Liver (tissue), 8 donors: ENCODE measurements at regions not wholly inside any gene's neighbourhood (a gene's known extent, or its start where the extent isn't known, plus 50 kb on each side); places are given as distances from the start of the nearest gene placed in this dataset.

Source experiments
- DNase-seq: peaks from one replicate; pipeline ENCODE4 v3.0.0-alpha.2; 2017; ENCODE audit warnings: low spot score
- H3K27ac ChIP-seq, 2 donors: one replicate each; pipeline ENCODE4 v1.7.0; 2013; ENCODE audit warnings: inconsistent platforms in 2 of 2, low read length in 2 of 2, control low read depth in 1 of 2, low read depth in 1 of 2, mild to moderate bottlenecking in 1 of 2
- H3K27me3 ChIP-seq, 4 donors: one replicate each; pipeline versions ENCODE4 v1.6.1 to v1.7.0; 2013; ENCODE audit warnings: low read length in 3 of 4, inconsistent platforms in 1 of 4, mild to moderate bottlenecking in 1 of 4, moderate library complexity in 1 of 4; ENCODE audit not compliant: control insufficient read depth in 4 of 4, insufficient read depth in 4 of 4
- H3K36me3 ChIP-seq, 4 donors: one replicate each; pipeline versions ENCODE4 v1.6.1 to v1.7.0; 2013; ENCODE audit warnings: low read length in 3 of 4, mild to moderate bottlenecking in 3 of 4, low read depth in 1 of 4, moderate library complexity in 1 of 4; ENCODE audit not compliant: control insufficient read depth in 4 of 4, insufficient read depth in 3 of 4
- H3K4me1 ChIP-seq, 4 donors: one replicate each; pipeline versions ENCODE4 v1.6.1 to v1.7.0; 2013; ENCODE audit warnings: low read length in 3 of 4, mild to moderate bottlenecking in 3 of 4, moderate library complexity in 1 of 4; ENCODE audit not compliant: control insufficient read depth in 4 of 4, insufficient read depth in 4 of 4
- H3K4me3 ChIP-seq, 3 donors: one replicate each; pipeline versions ENCODE4 v1.6.1 to v1.7.0; 2013; ENCODE audit warnings: low read length in 3 of 3, control low read depth in 1 of 3, low read depth in 1 of 3, mild to moderate bottlenecking in 1 of 3
- H3K9ac ChIP-seq, 2 donors: one replicate each; pipeline ENCODE4 v1.7.0; 2013; ENCODE audit warnings: low read length in 2 of 2, mild to moderate bottlenecking in 2 of 2, moderate library complexity in 2 of 2, control low read depth in 1 of 2, low read depth in 1 of 2
- H3K9me3 ChIP-seq, 4 donors: one replicate each; pipeline versions ENCODE4 v1.6.1 to v1.7.0; 2013; ENCODE audit warnings: low read length in 3 of 4; ENCODE audit not compliant: control insufficient read depth in 4 of 4
- ATF3 ChIP-seq: IDR thresholded peaks from 2 replicates; pipeline ENCODE4 v1.6.1; 2016; ENCODE audit warnings: antibody characterized with exemption
- CTCF ChIP-seq: fragments of 150-350 bp; IDR thresholded peaks from 2 replicates; pipeline ENCODE4 v1.5.1; 2017; ENCODE audit warnings: improper control_type of control experiment, low read depth, low read length; ENCODE audit not compliant: missing input control
- EGR1 ChIP-seq, 2 donors: IDR thresholded peaks; 2 replicates each; pipeline ENCODE4 v1.6.1; 2016 to 2018; ENCODE audit warnings: antibody characterized with exemption in 2 of 2, low read depth in 2 of 2
- FOXA1 ChIP-seq: IDR thresholded peaks from 2 replicates; pipeline ENCODE4 v1.6.1; 2016; ENCODE audit warnings: antibody characterized with exemption
- FOXA2 ChIP-seq: IDR thresholded peaks from 2 replicates; pipeline ENCODE4 v1.6.1; 2016; ENCODE audit warnings: antibody characterized with exemption
- GABPA ChIP-seq, 2 donors: IDR thresholded peaks in 1 of 2; conservative IDR thresholded peaks in 1 of 2; 2 replicates each; pipeline ENCODE4 v1.6.1; 2016; ENCODE audit warnings: antibody characterized with exemption in 2 of 2, mild to moderate bottlenecking in 1 of 2, moderate library complexity in 1 of 2
- HNF4A ChIP-seq, 2 donors: conservative IDR thresholded peaks; 2 replicates each; pipeline ENCODE4 v1.6.1; 2016; ENCODE audit warnings: antibody characterized with exemption in 2 of 2, mild to moderate bottlenecking in 2 of 2
- HNF4G ChIP-seq: IDR thresholded peaks from 2 replicates; pipeline ENCODE4 v1.6.1; 2016; ENCODE audit warnings: antibody characterized with exemption
- JUND ChIP-seq, 2 donors: IDR thresholded peaks; 2 replicates each; pipeline ENCODE4 v1.6.1; 2016; ENCODE audit warnings: antibody characterized with exemption in 2 of 2
- MAX ChIP-seq: IDR thresholded peaks from 2 replicates; pipeline ENCODE4 v1.6.1; 2016; ENCODE audit warnings: antibody characterized with exemption
- NR2F2 ChIP-seq: IDR thresholded peaks from 2 replicates; pipeline ENCODE4 v1.6.1; 2016; ENCODE audit warnings: antibody characterized with exemption
- RAD21 ChIP-seq, 2 donors: IDR thresholded peaks; 2 replicates each; pipeline ENCODE4 v1.6.1; 2016; ENCODE audit warnings: antibody characterized with exemption in 2 of 2, mild to moderate bottlenecking in 2 of 2
- REST ChIP-seq: IDR thresholded peaks from 2 replicates; pipeline ENCODE4 v1.6.1; 2016; ENCODE audit warnings: antibody characterized with exemption, mild to moderate bottlenecking
- RXRA ChIP-seq, 2 donors: IDR thresholded peaks; 2 replicates each; pipeline ENCODE4 v1.6.1; 2017 to 2018; ENCODE audit warnings: antibody characterized with exemption in 2 of 2, mild to moderate bottlenecking in 1 of 2
- TAF1 ChIP-seq: conservative IDR thresholded peaks from 2 replicates; pipeline ENCODE4 v1.6.1; 2016; ENCODE audit warnings: antibody characterized with exemption, mild to moderate bottlenecking
- YY1 ChIP-seq: IDR thresholded peaks from 2 replicates; pipeline ENCODE4 v1.6.1; 2016; ENCODE audit warnings: antibody characterized with exemption, mild to moderate bottlenecking
- ZBTB33 ChIP-seq: IDR thresholded peaks from 2 replicates; pipeline ENCODE4 v1.6.1; 2016; ENCODE audit warnings: antibody characterized with exemption
- WGBS: extraction: QIAGEN DNeasy Blood & Tissue Kit; methylation state at CpG from one replicate; pipeline ENCODE4 v1.1.7; 2013; 5-methylcytosine and 5-hydroxymethylcytosine counted together
- donor health status: healthy.
- donor health status: healthy.
- donor health status: healthy.
- donor health status: healthy.
- donor health status: healthy.

GRCh38 chr5:117203584-117203983, 629.0 kb upstream of the SEMA6A start:
- Histone ChIP-seq H3K9me3 (no peaks in the 10 kb centered on the region), H3K4me1 (no peaks in the 10 kb centered on the region), H3K9ac (no peak overlapping the region), H3K4me3 (no peak overlapping the region), H3K27ac (no peak overlapping the region), H3K36me3 (no peaks in the 10 kb centered on the region), H3K27me3 (no peaks in the 10 kb centered on the region)
- 65% methylated on average over 2 of the region's 2 CpGs for WGBS
- TF ChIP-seq NR2F2 (no peak), FOXA1 (no peak), ATF3 (no peak), RXRA (IDR thresholded peaks at IDR 0.05) (no peak), GABPA (IDR thresholded peaks at IDR 0.05 in 1 of 2, conservative IDR thresholded peaks at IDR 0.05 in 1 of 2) (no peak), HNF4G (no peak), RAD21 (IDR thresholded peaks at IDR 0.05) (no peak), CTCF (no peak), MAX (no peak), JUND (IDR thresholded peaks at IDR 0.05) (no peak), TAF1 (no peak), ZBTB33 (no peak), REST (no peak)
- no peak for DNase-seq

- H3K4me1 ChIP-seq, result no peaks in the 10 kb centered on the region
- no peaks in the 10 kb centered on the region for H3K27me3 ChIP-seq
- no peak for DNase-seq
- no peak overlapping the region for H3K4me3 ChIP-seq
- no peaks in the 10 kb centered on the region for H3K9me3 ChIP-seq
- 75% methylated on average over 1 of the region's 1 CpG for WGBS
- H3K9ac ChIP-seq, result no peak overlapping the region
- no peak overlapping the region for H3K27ac ChIP-seq
- H3K36me3 ChIP-seq, result no peaks in the 10 kb centered on the region
- TF ChIP-seq GABPA (IDR thresholded peaks at IDR 0.05 in 1 of 2, conservative IDR thresholded peaks at IDR 0.05 in 1 of 2) (no peak), JUND (IDR thresholded peaks at IDR 0.05) (no peak), YY1 (no peak), CTCF (no peak), EGR1 (IDR thresholded peaks at IDR 0.05; ENCODE audit: low read depth in 2 of 2) (no peak), FOXA2 (no peak), HNF4G (no peak), RAD21 (IDR thresholded peaks at IDR 0.05) (no peak), ATF3 (no peak), HNF4A (conservative IDR thresholded peaks at IDR 0.05) (no peak), RXRA (IDR thresholded peaks at IDR 0.05) (no peak), FOXA1 (no peak), MAX (no peak), NR2F2 (no peak), ZBTB33 (no peak)
These were observed 626.4 kb upstream of the SEMA6A start for GRCh38 chr5:117201001-117201400.
